Psoas muscle (tissue), 7 donors: ENCODE measurements at regions not wholly inside any gene's neighbourhood (a gene's known extent, or its start where the extent isn't known, plus 50 kb on each side); places are given as distances from the start of the nearest gene placed in this dataset.

ENCODE experiments used
- ATAC-seq, 4 donors: fragments of 200-7000 bp; cut with Tn5 transposase; one replicate each; pipeline ENCODE4 v1.9.1; 2020; ENCODE audit warnings: moderate library complexity in 3 of 4, mild to moderate bottlenecking in 2 of 4
- DNase-seq, 2 donors: peaks; one replicate each; pipeline ENCODE4 v3.0.0-alpha.2; 2020
- H3K27ac ChIP-seq: fragments of 200-600 bp; one replicate; pipeline ENCODE4 v1.8.0; 2022
- H3K27me3 ChIP-seq, 3 donors: fragments of 200-600 bp in 1 of 3; one replicate each; pipeline versions ENCODE4 v1.6.1 to v1.8.0; 2013 to 2022; ENCODE audit warnings: low read length in 2 of 3, mild to moderate bottlenecking in 2 of 3, moderate library complexity in 1 of 3; ENCODE audit not compliant: insufficient read depth in 3 of 3
- H3K36me3 ChIP-seq, 2 donors: fragments of 200-600 bp in 1 of 2; one replicate each; pipeline versions ENCODE4 v1.6.1 to v1.8.0; 2013 to 2022; ENCODE audit warnings: low read depth in 1 of 2, mild to moderate bottlenecking in 1 of 2, moderate library complexity in 1 of 2; ENCODE audit not compliant: insufficient read depth in 1 of 2
- H3K4me1 ChIP-seq: fragments of 200-600 bp; one replicate; pipeline ENCODE4 v1.8.0; 2022
- H3K4me3 ChIP-seq: fragments of 200-600 bp; one replicate; pipeline ENCODE4 v1.8.0; 2022; ENCODE audit warnings: mild to moderate bottlenecking
- H3K9me3 ChIP-seq: fragments of 200-600 bp; one replicate; pipeline ENCODE4 v1.8.0; 2022
- WGBS, 3 donors: extraction: QIAGEN DNeasy Blood & Tissue Kit; methylation state at CpG; one replicate each; pipeline versions ENCODE4 v1.1.6 to v1.1.7; 2013; 5-methylcytosine and 5-hydroxymethylcytosine counted together
- intact Hi-C, 2 donors: fragments of 100-400 bp; cut with DNase I; formaldehyde crosslinking; loops; one replicate each; pipeline versions ENCODE4 v1.11.0 to v1.14.2; 2022
- TF ChIP-seq, protein P1 (sequence below): fragments of 200-600 bp; IDR thresholded peaks from one replicate; pipeline ENCODE4 v1.8.0; 2022; ENCODE audit warnings: antibody characterized with exemption
- donor health status: healthy with polysubstance abuse.
- donor health status: DM: no; HTN: no; CAD: no; lungs with moderate emphysema.
- donor health status: Bipolar disorder and iron deficiency.
- donor health status: healthy.
- donor health status: DM: yes; HTN: yes; CAD: no.
- donor health status: DM: no; HTN: no; CAD: no.
- donor health status: DM: yes; HTN: yes; CAD: no.

DNA sequence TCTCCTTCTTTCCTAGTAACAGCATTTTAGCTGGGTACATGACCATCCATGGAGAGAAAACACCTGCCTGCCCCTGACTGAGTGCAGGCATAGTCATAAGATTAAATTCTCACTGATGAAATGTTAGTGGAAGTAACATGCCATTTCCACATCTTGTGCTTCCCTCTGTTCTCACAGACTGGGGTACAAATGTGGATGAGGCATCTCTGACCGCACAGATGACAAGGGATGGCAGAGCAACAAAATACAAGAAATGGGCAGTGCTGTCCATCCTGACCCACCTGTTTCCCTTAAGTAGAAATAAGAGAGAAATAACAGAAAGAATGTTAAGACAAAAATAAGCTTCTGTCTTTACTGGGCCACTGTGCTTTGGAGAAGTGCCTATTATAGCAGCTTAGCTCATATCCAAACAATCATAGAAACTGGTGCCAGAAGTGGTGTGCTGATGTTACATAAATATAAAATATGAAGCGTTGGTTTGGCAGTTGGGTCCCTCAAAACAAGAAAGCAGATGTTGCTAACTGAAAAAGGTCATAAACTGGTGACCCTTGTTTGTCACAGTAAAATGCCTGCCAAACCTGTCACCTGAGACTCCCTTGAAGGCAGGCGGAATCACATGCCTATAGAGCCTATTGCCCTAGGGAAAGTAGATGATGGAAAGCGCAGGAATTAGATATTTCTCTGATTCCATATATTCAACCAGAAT, 72.4 kb upstream of the CCDC150 start:
- H3K4me1 ChIP-seq, result no peaks in the 10 kb centered on the region
- H3K9me3 ChIP-seq, result no peaks in the 10 kb centered on the region
- intact Hi-C loops, result no loop called here
- H3K36me3 ChIP-seq, result no peaks in the 10 kb centered on the region
- no peak overlapping the region for H3K27ac ChIP-seq
- TF ChIP-seq, protein P1, sequence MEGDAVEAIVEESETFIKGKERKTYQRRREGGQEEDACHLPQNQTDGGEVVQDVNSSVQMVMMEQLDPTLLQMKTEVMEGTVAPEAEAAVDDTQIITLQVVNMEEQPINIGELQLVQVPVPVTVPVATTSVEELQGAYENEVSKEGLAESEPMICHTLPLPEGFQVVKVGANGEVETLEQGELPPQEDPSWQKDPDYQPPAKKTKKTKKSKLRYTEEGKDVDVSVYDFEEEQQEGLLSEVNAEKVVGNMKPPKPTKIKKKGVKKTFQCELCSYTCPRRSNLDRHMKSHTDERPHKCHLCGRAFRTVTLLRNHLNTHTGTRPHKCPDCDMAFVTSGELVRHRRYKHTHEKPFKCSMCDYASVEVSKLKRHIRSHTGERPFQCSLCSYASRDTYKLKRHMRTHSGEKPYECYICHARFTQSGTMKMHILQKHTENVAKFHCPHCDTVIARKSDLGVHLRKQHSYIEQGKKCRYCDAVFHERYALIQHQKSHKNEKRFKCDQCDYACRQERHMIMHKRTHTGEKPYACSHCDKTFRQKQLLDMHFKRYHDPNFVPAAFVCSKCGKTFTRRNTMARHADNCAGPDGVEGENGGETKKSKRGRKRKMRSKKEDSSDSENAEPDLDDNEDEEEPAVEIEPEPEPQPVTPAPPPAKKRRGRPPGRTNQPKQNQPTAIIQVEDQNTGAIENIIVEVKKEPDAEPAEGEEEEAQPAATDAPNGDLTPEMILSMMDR, result no peak
- H3K4me3 ChIP-seq, result no peak overlapping the region
- DNase-seq, result no peak
- ATAC-seq, result no peak
- 40 to 46% (median 40%) methylated on average over 4 of the region's 4 CpGs for WGBS, 3 donors
- H3K27me3 ChIP-seq, result peaks cover 0 to 1% (median 0%) of the 10 kb centered on the region in 3 donors

- ATAC-seq, result no peak
- no peak overlapping the region for H3K27ac ChIP-seq
- TF ChIP-seq, protein P1, result no peak
- intact Hi-C loops, result no loop called here
- peaks cover 0 to 3% (median 0%) of the 10 kb centered on the region in 3 donors for H3K27me3 ChIP-seq
- H3K9me3 ChIP-seq, result no peaks in the 10 kb centered on the region
- H3K36me3 ChIP-seq, result no peaks in the 10 kb centered on the region
- no peak overlapping the region for H3K4me3 ChIP-seq
- DNase-seq, result no peak
- WGBS, 3 donors, result 90 to 93% (median 91%) methylated on average over 6 of the region's 6 CpGs
- no peaks in the 10 kb centered on the region for H3K4me1 ChIP-seq
Observed at GRCh38 chr2:196568506-196568905, 71.0 kb upstream of the CCDC150 start.

DNA sequence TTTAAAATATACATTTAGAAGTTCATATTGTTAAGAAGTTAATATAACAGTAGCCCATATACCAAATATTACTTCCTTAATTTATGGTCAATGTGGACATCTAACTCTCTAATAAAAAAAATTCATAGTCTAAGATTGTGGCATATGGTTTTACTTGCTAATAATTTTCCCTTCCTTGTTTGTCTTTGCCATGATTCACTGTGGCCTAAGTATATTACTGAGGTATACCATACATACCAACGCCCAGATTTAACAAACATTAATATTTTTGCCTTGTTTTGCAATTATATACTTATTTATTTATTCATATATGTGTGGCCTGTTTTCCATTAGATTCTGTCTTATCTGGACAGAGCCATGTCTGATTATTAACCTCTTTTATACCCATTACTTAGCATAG, 54.6 kb upstream of the CCDC150 start:
- DNase-seq (no peak), ATAC-seq (no peak)
- WGBS, 3 donors, result 89 to 98% (median 93%) methylated on average over 1 of the region's 1 CpG
- no peak overlapping the region for H3K27ac ChIP-seq
- intact Hi-C loops, result no loop called here
- H3K9me3 ChIP-seq, result no peaks in the 10 kb centered on the region
- H3K4me1 ChIP-seq, result no peaks in the 10 kb centered on the region
- TF ChIP-seq, protein P1, result no peak
- peaks cover 0 to 17% (median 8%) of the 10 kb centered on the region in 3 donors for H3K27me3 ChIP-seq
- H3K4me3 ChIP-seq, result no peak overlapping the region
- no peaks in the 10 kb centered on the region for H3K36me3 ChIP-seq

- Histone ChIP-seq H3K27ac (no peak overlapping the region), H3K4me3 (no peak overlapping the region)
- WGBS, 3 donors, result 22 to 30% (median 24%) methylated on average over 6 of the region's 6 CpGs
Observed at GRCh38 chr2:196586511-196586991, 53.0 kb upstream of the CCDC150 start.

More at GRCh38 chr2:196586511-196586991, 53.0 kb upstream of the CCDC150 start:
- Histone ChIP-seq H3K36me3 (no peaks in the 10 kb centered on the region), H3K9me3 (no peaks in the 10 kb centered on the region), H3K27me3 (peaks cover 0 to 32% (median 8%) of the 10 kb centered on the region in 3 donors), H3K4me1 (no peaks in the 10 kb centered on the region)
- no peak for DNase-seq
- intact Hi-C loops, result no loop called here
- ATAC-seq, result no peak
- TF ChIP-seq, protein P1, result no peak
